ENCODE measurements at regions not wholly inside any gene's neighbourhood (a gene's known extent, or its start where the extent isn't known, plus 50 kb on each side); places are given as distances from the start of the nearest gene placed in this dataset.

- no peak for DNase-seq
Observed at GRCh38 chr5:103336941-103337340, 78.4 kb downstream of the MACIR start.

GRCh38 chr5:103333376-103333775, 74.8 kb downstream of the MACIR start:
- no peak for DNase-seq

GRCh38 chr5:103330875-103331274, 72.3 kb downstream of the MACIR start:
- DNase-seq: no peak
